Loucy (cell line): ENCODE measurements at regions not wholly inside any gene's neighbourhood (a gene's known extent, or its start where the extent isn't known, plus 50 kb on each side); places are given as distances from the start of the nearest gene placed in this dataset.

Experiments
- H2AFZ ChIP-seq: fragments of 200-600 bp; sonication (generic); 2 replicates; pipeline ENCODE4 v1.6.0; 2016; ENCODE audit warnings: antibody characterized with exemption, mild to moderate bottlenecking, low read length, moderate library complexity
- H3F3A ChIP-seq: fragments of 200-600 bp; 2 replicates; pipeline ENCODE4 v1.6.0; 2016; ENCODE audit warnings: antibody characterized with exemption, low read depth, mild to moderate bottlenecking
- H3K27me3 ChIP-seq: fragments of 200-600 bp; sonication (generic); 2 replicates; pipeline ENCODE4 v1.6.1; 2014; ENCODE audit warnings: low read length, mild to moderate bottlenecking; ENCODE audit not compliant: insufficient read depth, poor library complexity, severe bottlenecking
- H3K36me3 ChIP-seq: fragments of 200-600 bp; sonication (generic); 2 replicates; pipeline ENCODE4 v1.6.1; 2016; ENCODE audit warnings: low read length; ENCODE audit not compliant: insufficient read depth
- H3K4me1 ChIP-seq: fragments of 200-600 bp; sonication (generic); 2 replicates; pipeline ENCODE4 v1.5.1; 2014; ENCODE audit warnings: low read length, mild to moderate bottlenecking; ENCODE audit not compliant: insufficient read depth, poor library complexity, severe bottlenecking
- H3K4me2 ChIP-seq: fragments of 200-600 bp; sonication (generic); 2 replicates; pipeline ENCODE4 v1.6.0; 2014; ENCODE audit warnings: antibody characterized with exemption, low read length, low read depth, mild to moderate bottlenecking; ENCODE audit not compliant: poor library complexity, severe bottlenecking
- H3K4me3 ChIP-seq: fragments of 200-600 bp; sonication (generic); 2 replicates; pipeline ENCODE4 v1.5.1; 2014; ENCODE audit warnings: low read length, mild to moderate bottlenecking, mixed read lengths; ENCODE audit not compliant: poor library complexity, severe bottlenecking
- H3K79me2 ChIP-seq: fragments of 200-600 bp; sonication (generic); 2 replicates; pipeline ENCODE4 v1.6.1; 2014; ENCODE audit warnings: low read length; ENCODE audit not compliant: insufficient read depth
- H3K9ac ChIP-seq: fragments of 200-600 bp; sonication (generic); 2 replicates; pipeline ENCODE4 v1.6.0; 2014; ENCODE audit warnings: mild to moderate bottlenecking, low read depth, low read length, moderate library complexity; ENCODE audit not compliant: poor library complexity, severe bottlenecking
- H3K9me2 ChIP-seq: fragments of 200-600 bp; sonication (generic); replicated peaks from 2 replicates; pipeline ENCODE4 v1.6.1; 2016; ENCODE audit warnings: low read depth, low read length, mixed read lengths
- H3K9me3 ChIP-seq: fragments of 200-600 bp; sonication (generic); 2 replicates; pipeline ENCODE4 v1.6.1; 2014; ENCODE audit warnings: mild to moderate bottlenecking, antibody characterized with exemption, low read length, low read depth; ENCODE audit not compliant: insufficient read depth
- H4K20me1 ChIP-seq: fragments of 200-600 bp; sonication (generic); 2 replicates; pipeline ENCODE4 v1.6.0; 2014; ENCODE audit warnings: antibody characterized with exemption, low read length, mild to moderate bottlenecking; ENCODE audit not compliant: insufficient read depth, poor library complexity, severe bottlenecking
- EZH2phosphoT487 ChIP-seq: fragments of 200-600 bp; IDR thresholded peaks from 2 replicates; pipeline ENCODE4 v1.6.1; 2018; ENCODE audit warnings: antibody characterized with exemption, mild to moderate bottlenecking, moderate library complexity, borderline replicate concordance
- TF ChIP-seq, protein P1 (sequence below): fragments of 200-600 bp; sonication (generic); conservative IDR thresholded peaks from 2 replicates; pipeline ENCODE4 v1.5.1; 2014; ENCODE audit warnings: mild to moderate bottlenecking, antibody characterized with exemption, low read length

DNA sequence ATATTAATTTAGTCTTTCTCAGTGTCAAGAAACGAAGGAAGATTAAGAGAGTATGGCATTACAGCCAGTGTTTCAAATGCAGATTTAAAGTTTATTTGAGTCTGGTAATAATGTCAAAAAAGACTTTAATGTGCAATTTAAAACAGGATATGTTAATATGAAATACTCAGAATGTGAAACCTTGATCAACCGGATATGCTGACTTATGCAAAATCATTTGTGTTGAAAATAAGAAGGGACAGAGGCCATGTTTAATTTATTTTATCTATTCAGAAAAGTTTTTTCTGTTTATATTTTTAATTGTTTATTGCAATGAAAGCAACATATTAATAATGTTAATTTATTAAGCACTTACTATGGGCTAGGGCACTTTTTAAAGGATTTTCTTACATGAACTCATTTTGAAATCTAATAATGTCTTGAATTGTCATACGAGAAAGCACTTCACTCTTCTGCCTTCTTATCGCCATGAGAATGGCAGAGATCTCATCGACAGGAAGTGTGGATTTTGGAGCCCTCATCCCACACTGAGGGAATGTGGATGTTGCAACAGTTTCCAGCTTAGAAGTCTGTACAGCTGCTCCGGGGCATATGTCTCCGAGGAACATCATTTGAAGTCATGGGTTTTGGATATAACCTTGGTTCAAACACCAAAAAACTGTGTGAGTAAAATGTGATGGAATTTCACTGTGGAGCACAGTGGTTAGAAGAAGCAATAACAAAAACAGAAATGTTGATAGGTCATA lies 1410.4 kb downstream of the EPHA7 start:
- TF ChIP-seq EZH2phosphoT487 = no peak
- TF ChIP-seq, protein P1, sequence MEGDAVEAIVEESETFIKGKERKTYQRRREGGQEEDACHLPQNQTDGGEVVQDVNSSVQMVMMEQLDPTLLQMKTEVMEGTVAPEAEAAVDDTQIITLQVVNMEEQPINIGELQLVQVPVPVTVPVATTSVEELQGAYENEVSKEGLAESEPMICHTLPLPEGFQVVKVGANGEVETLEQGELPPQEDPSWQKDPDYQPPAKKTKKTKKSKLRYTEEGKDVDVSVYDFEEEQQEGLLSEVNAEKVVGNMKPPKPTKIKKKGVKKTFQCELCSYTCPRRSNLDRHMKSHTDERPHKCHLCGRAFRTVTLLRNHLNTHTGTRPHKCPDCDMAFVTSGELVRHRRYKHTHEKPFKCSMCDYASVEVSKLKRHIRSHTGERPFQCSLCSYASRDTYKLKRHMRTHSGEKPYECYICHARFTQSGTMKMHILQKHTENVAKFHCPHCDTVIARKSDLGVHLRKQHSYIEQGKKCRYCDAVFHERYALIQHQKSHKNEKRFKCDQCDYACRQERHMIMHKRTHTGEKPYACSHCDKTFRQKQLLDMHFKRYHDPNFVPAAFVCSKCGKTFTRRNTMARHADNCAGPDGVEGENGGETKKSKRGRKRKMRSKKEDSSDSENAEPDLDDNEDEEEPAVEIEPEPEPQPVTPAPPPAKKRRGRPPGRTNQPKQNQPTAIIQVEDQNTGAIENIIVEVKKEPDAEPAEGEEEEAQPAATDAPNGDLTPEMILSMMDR = no peak
- no peaks in the 10 kb centered on the region for H3K27me3 ChIP-seq
- no peak overlapping the region for H3K4me3 ChIP-seq
- H4K20me1 ChIP-seq = no peaks in the 10 kb centered on the region
- no peaks in the 10 kb centered on the region for H3K36me3 ChIP-seq
- H3K4me1 ChIP-seq = no peaks in the 10 kb centered on the region
- no peaks in the 10 kb centered on the region for H3K79me2 ChIP-seq
- no peak overlapping the region for H2AFZ ChIP-seq
- no peak overlapping the region for H3K9ac ChIP-seq
- H3F3A ChIP-seq = no peaks in the 10 kb centered on the region
- H3K9me3 ChIP-seq = no peaks in the 10 kb centered on the region
- no peaks in the 10 kb centered on the region for H3K9me2 ChIP-seq
- H3K4me2 ChIP-seq = no peak overlapping the region

DNA sequence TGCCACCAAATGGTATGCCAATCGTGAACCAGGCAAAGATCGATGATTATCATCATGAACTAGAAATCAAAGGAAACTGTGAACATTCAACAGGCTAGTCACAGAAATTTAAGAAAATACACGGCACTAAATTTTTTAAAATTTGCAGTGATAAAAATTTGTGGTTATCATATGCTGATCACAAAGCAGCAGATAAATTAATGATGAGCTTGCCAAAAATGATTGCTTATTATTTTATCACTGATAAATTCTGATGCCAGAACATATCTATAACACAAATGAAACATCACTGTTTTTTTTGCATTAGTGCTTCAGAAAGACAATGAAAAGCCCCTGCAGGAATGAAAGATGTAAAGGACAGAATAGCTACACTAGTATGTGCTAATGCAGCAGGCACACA lies 1413.2 kb upstream of the MAP3K7 start:
- no peaks in the 10 kb centered on the region for H3K4me1 ChIP-seq
- H3K4me3 ChIP-seq = no peak overlapping the region
- H3K9me3 ChIP-seq = no peaks in the 10 kb centered on the region
- no peaks in the 10 kb centered on the region for H3K9me2 ChIP-seq
- H3F3A ChIP-seq = no peaks in the 10 kb centered on the region
- H3K4me2 ChIP-seq = no peak overlapping the region
- H4K20me1 ChIP-seq = no peaks in the 10 kb centered on the region
- H2AFZ ChIP-seq = no peak overlapping the region
- H3K36me3 ChIP-seq = no peaks in the 10 kb centered on the region
- no peaks in the 10 kb centered on the region for H3K27me3 ChIP-seq
- no peaks in the 10 kb centered on the region for H3K79me2 ChIP-seq
- TF ChIP-seq, protein P1 = no peak
- TF ChIP-seq EZH2phosphoT487 = no peak
- H3K9ac ChIP-seq = no peak overlapping the region

DNA sequence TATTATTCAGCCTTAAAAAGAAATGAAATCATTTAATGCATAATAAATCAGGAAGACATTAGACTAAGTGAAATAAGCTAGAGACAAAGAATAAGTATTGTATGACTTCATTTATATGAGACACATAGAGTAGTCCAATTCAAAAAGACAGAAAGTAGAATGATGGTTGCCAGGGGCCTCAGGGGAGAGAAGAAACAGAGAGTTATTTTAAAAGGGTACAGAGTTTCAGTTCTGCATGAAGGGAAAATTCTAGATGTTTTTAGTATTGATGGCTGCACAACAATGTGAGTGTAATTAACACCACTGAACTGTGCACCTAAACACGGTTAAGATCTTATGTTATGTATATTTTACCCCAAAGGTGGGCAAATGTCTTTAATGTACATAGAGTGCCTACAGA lies 1407.9 kb upstream of the MAP3K7 start:
- H3F3A ChIP-seq = no peaks in the 10 kb centered on the region
- no peaks in the 10 kb centered on the region for H3K9me2 ChIP-seq
- no peak overlapping the region for H2AFZ ChIP-seq
- no peak for TF ChIP-seq EZH2phosphoT487
- TF ChIP-seq, protein P1 = no peak
- H3K4me2 ChIP-seq = no peak overlapping the region
- no peak overlapping the region for H3K4me3 ChIP-seq
- no peak overlapping the region for H3K9ac ChIP-seq
- H3K4me1 ChIP-seq = no peaks in the 10 kb centered on the region
- H4K20me1 ChIP-seq = no peaks in the 10 kb centered on the region
- no peaks in the 10 kb centered on the region for H3K36me3 ChIP-seq
- H3K9me3 ChIP-seq = no peaks in the 10 kb centered on the region
- H3K27me3 ChIP-seq = no peaks in the 10 kb centered on the region
- no peaks in the 10 kb centered on the region for H3K79me2 ChIP-seq
